Heart left ventricle (tissue), 13 donors: ENCODE measurements at regions not wholly inside any gene's neighbourhood (a gene's known extent, or its start where the extent isn't known, plus 50 kb on each side); places are given as distances from the start of the nearest gene placed in this dataset.
"Not testable (repeated sequence)": the region's sequence is repeated elsewhere in the genome, so short reads cannot be mapped to it uniquely, and the experiment has no call there.

Source experiments
- POLR2A ChIP-seq, 2 donors: fragments of 450-650 bp; IDR thresholded peaks; one replicate each; pipeline ENCODE4 v1.6.1; 2017; ENCODE audit warnings: antibody characterized with exemption in 2 of 2, mild to moderate bottlenecking in 2 of 2, moderate library complexity in 2 of 2
- TF ChIP-seq, protein P1 (sequence below), 12 donors: fragments of 200-600 bp; sonication (generic) in 4 of 12; IDR thresholded peaks; one replicate each; pipeline versions ENCODE4 v1.5.0 to v1.8.0; 2018 to 2022; ENCODE audit warnings: antibody characterized with exemption in 12 of 12, mild to moderate bottlenecking in 5 of 12
- donor health status: ischemic (EF 13 %, LVEDD 7.1; RV severe dilation, severe dysfunction).
- donor health status: DM: no; HTN: yes; CAD: no.
- donor health status: DM: no; HTN: no; CAD: no.
- donor health status: ischemic (EF 25% LVEDD 6.9; RV normal size, moderate dysfunction).
- donor health status: ischemic (EF 25% LVEDD 5.7; RV mildly dilated, moderate dysfunction).
- donor health status: ischemic (EF 35%, LVEDD 5.7; RV mildly dilated, moderate dysfunction).
- donor health status: nonischemic (EF 11% LVEDD 7.7; RV severe dilation, severe dysfunction).
- donor health status: DM: yes; HTN: yes; CAD: no.
- donor health status: PGD.
- donor health status: ischemic (EF 29% LVEDD 5.4; RV normal size, mild dysfunction).
- donor health status: nonischemic (EF 23%, LVEDD 6.1; RV moderate dilation, normal function).

- TF ChIP-seq, protein P1, sequence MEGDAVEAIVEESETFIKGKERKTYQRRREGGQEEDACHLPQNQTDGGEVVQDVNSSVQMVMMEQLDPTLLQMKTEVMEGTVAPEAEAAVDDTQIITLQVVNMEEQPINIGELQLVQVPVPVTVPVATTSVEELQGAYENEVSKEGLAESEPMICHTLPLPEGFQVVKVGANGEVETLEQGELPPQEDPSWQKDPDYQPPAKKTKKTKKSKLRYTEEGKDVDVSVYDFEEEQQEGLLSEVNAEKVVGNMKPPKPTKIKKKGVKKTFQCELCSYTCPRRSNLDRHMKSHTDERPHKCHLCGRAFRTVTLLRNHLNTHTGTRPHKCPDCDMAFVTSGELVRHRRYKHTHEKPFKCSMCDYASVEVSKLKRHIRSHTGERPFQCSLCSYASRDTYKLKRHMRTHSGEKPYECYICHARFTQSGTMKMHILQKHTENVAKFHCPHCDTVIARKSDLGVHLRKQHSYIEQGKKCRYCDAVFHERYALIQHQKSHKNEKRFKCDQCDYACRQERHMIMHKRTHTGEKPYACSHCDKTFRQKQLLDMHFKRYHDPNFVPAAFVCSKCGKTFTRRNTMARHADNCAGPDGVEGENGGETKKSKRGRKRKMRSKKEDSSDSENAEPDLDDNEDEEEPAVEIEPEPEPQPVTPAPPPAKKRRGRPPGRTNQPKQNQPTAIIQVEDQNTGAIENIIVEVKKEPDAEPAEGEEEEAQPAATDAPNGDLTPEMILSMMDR (IDR thresholded peaks at IDR 0.05), result not testable (repeated sequence)
- TF ChIP-seq POLR2A (IDR thresholded peaks at IDR 0.05), result not testable (repeated sequence)
Measured at GRCh38 chr12:62202861-62203260, 57.3 kb upstream of the USP15 start.
